Osteocyte (in vitro differentiated cells): ENCODE measurements at regions not wholly inside any gene's neighbourhood (a gene's known extent, or its start where the extent isn't known, plus 50 kb on each side); places are given as distances from the start of the nearest gene placed in this dataset.

Experiments
- DNase-seq: peaks from one replicate; pipeline ENCODE4 v3.0.0; 2021; ENCODE audit warnings: mixed read lengths; ENCODE audit not compliant: unreplicated experiment; ENCODE audit errors: extremely low spot score
- H3K27ac Mint-ChIP-seq: one replicate; pipeline ENCODE4 v1.8.0; 2021; ENCODE audit warnings: mild to moderate bottlenecking, mixed read lengths; ENCODE audit not compliant: unreplicated experiment
- H3K27me3 Mint-ChIP-seq: one replicate; pipeline ENCODE4 v1.8.0; 2021; ENCODE audit warnings: mixed read lengths; ENCODE audit not compliant: unreplicated experiment
- H3K36me3 Mint-ChIP-seq: one replicate; pipeline ENCODE4 v1.8.0; 2021; ENCODE audit warnings: mixed read lengths; ENCODE audit not compliant: unreplicated experiment
- H3K4me1 Mint-ChIP-seq: one replicate; pipeline ENCODE4 v1.8.0; 2021; ENCODE audit warnings: mixed read lengths; ENCODE audit not compliant: unreplicated experiment
- H3K4me3 Mint-ChIP-seq: one replicate; pipeline ENCODE4 v1.8.0; 2021; ENCODE audit warnings: mild to moderate bottlenecking, moderate library complexity, mixed read lengths; ENCODE audit not compliant: unreplicated experiment
- H3K9me3 Mint-ChIP-seq: one replicate; pipeline ENCODE4 v1.8.0; 2021; ENCODE audit warnings: mixed read lengths; ENCODE audit not compliant: unreplicated experiment
- TF ChIP-seq, protein P1 (sequence below): fragments of 200-600 bp; sonication (generic); IDR thresholded peaks from 2 replicates; pipeline ENCODE4 v1.5.0; 2021; ENCODE audit warnings: antibody characterized with exemption, mild to moderate bottlenecking, moderate library complexity

DNA sequence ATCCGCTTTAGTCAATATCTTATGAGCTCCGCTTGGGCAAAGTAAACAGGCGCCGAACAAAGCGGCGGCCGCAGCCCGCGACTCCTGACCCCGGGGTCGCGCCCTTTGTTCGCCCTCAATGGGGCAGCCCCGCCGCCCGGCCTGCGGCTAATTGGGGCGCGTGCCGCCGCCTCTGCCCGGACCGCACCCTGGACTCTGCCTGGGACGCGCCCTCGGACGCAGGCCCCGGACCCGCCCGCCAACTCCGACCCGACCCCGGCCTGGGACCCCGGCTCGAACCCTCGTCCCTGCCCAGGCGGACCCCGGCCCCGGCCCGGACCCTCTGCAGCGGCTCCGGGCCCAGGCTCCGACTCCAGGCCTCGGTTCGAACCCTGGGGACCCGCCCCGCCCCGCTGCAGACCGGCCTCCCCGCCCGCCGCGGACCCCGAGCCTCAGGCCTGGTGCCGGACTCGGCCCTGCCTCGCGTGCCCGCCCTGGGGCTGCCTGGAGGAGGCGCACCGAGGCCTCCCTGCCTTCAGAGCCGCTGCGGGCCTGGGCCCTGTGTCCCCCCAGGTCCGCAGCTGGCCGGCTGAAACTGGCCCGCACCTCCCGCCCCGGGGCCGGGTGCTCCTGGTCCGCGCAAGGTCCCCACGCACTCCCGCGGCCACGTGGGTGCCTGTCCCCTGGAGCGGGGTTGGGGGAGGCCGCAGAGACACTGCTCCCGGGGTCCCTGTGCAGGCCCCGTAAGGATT is 84.7 kb upstream of the WNT7B start:
- no peak overlapping the region for H3K27ac Mint-ChIP-seq
- no peak for DNase-seq
- peaks cover 3% of the 10 kb centered on the region for H3K36me3 Mint-ChIP-seq
- TF ChIP-seq, protein P1, sequence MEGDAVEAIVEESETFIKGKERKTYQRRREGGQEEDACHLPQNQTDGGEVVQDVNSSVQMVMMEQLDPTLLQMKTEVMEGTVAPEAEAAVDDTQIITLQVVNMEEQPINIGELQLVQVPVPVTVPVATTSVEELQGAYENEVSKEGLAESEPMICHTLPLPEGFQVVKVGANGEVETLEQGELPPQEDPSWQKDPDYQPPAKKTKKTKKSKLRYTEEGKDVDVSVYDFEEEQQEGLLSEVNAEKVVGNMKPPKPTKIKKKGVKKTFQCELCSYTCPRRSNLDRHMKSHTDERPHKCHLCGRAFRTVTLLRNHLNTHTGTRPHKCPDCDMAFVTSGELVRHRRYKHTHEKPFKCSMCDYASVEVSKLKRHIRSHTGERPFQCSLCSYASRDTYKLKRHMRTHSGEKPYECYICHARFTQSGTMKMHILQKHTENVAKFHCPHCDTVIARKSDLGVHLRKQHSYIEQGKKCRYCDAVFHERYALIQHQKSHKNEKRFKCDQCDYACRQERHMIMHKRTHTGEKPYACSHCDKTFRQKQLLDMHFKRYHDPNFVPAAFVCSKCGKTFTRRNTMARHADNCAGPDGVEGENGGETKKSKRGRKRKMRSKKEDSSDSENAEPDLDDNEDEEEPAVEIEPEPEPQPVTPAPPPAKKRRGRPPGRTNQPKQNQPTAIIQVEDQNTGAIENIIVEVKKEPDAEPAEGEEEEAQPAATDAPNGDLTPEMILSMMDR = no peak
- H3K4me3 Mint-ChIP-seq = no peak overlapping the region
- H3K9me3 Mint-ChIP-seq = no peaks in the 10 kb centered on the region
- H3K27me3 Mint-ChIP-seq = no peaks in the 10 kb centered on the region
- H3K4me1 Mint-ChIP-seq = peaks cover 13% of the 10 kb centered on the region

DNA sequence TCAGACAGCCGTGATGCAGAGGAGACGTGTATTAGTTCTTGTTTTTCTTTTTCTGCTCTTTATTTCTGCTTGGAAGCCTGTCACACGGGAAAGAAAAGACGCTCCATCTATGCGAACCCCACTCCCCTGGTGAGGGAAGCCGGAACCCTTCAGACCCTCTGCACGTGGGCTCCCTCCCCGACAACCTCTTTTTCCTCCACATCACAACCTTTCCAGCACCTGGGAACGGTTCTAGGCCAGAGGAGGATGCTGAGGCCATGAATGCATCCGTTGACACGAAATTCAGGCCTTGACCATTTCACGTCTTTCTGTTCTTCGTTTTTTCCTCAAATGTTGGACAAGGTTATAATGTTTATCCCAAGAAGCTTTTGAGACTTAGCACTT is 85.3 kb upstream of the WNT7B start:
- Mint-ChIP-seq H3K27me3 (no peaks in the 10 kb centered on the region), H3K9me3 (no peaks in the 10 kb centered on the region), H3K36me3 (peaks cover 3% of the 10 kb centered on the region), H3K4me1 (peaks cover 8% of the 10 kb centered on the region), H3K4me3 (no peak overlapping the region), H3K27ac (no peak overlapping the region)
- DNase-seq = no peak
- TF ChIP-seq, protein P1 = no peak

GRCh38 chr22:46062971-46063631 is 86.1 kb upstream of the WNT7B start:
- Mint-ChIP-seq H3K4me3 (no peak overlapping the region), H3K36me3 (peaks cover 3% of the 10 kb centered on the region), H3K27me3 (no peaks in the 10 kb centered on the region), H3K4me1 (peaks cover 10% of the 10 kb centered on the region), H3K27ac (no peak overlapping the region), H3K9me3 (no peaks in the 10 kb centered on the region)
- TF ChIP-seq, protein P1 = no peak
- no peak for DNase-seq

- Mint-ChIP-seq H3K36me3 (peaks cover 3% of the 10 kb centered on the region), H3K9me3 (no peaks in the 10 kb centered on the region), H3K4me3 (no peak overlapping the region), H3K27me3 (no peaks in the 10 kb centered on the region), H3K4me1 (peaks cover 17% of the 10 kb centered on the region), H3K27ac (no peak overlapping the region)
- no peak for DNase-seq
- TF ChIP-seq, protein P1 = no peak
Observed at GRCh38 chr22:46063846-46064227, 86.5 kb upstream of the PPARA start.

- H3K27me3 Mint-ChIP-seq = no peaks in the 10 kb centered on the region
- no peak overlapping the region for H3K27ac Mint-ChIP-seq
- H3K4me1 Mint-ChIP-seq = peaks cover 23% of the 10 kb centered on the region
Observed at GRCh38 chr22:46064228-46064965, 85.9 kb upstream of the PPARA start.

More at GRCh38 chr22:46064228-46064965, 85.9 kb upstream of the PPARA start:
- no peak for DNase-seq
- no peak overlapping the region for H3K4me3 Mint-ChIP-seq
- peaks cover 3% of the 10 kb centered on the region for H3K36me3 Mint-ChIP-seq
- H3K9me3 Mint-ChIP-seq = no peaks in the 10 kb centered on the region
- TF ChIP-seq, protein P1 = no peak
